GM18909 (cell line): ENCODE measurements at regions not wholly inside any gene's neighbourhood (a gene's known extent, or its start where the extent isn't known, plus 50 kb on each side); places are given as distances from the start of the nearest gene placed in this dataset.
"Not testable (repeated sequence)": the region's sequence is repeated elsewhere in the genome, so short reads cannot be mapped to it uniquely, and the experiment has no call there.

Experiments
- ATAC-seq: cut with Tn5 transposase; IDR thresholded peaks from one replicate; pipeline ENCODE4 v1.9.1; 2021; ENCODE audit warnings: mild to moderate bottlenecking; ENCODE audit not compliant: unreplicated experiment, poor library complexity

GRCh38 chr11:109041876-109042275 is 377.0 kb downstream of the DDX10 start:
- no peak for ATAC-seq

DNA sequence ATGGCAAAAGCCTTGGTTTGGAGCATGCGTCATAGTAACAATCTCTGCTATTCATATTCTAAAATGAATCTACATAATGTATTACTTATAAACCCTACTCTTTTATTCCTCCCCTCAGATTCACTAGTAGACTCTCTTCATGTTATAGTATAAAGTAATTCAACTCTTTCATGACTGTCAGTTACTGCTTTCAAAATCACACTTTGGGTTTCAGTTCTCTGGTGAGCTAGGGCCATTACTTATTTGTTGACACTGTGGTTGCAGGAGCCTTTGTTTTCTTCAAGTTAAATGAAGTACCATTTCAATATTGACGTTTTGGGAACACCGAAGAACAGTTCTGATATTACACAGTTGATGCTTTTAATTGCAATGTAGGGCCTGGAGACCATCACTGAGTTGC is 378.4 kb downstream of the DDX10 start:
- no peak for ATAC-seq

DNA sequence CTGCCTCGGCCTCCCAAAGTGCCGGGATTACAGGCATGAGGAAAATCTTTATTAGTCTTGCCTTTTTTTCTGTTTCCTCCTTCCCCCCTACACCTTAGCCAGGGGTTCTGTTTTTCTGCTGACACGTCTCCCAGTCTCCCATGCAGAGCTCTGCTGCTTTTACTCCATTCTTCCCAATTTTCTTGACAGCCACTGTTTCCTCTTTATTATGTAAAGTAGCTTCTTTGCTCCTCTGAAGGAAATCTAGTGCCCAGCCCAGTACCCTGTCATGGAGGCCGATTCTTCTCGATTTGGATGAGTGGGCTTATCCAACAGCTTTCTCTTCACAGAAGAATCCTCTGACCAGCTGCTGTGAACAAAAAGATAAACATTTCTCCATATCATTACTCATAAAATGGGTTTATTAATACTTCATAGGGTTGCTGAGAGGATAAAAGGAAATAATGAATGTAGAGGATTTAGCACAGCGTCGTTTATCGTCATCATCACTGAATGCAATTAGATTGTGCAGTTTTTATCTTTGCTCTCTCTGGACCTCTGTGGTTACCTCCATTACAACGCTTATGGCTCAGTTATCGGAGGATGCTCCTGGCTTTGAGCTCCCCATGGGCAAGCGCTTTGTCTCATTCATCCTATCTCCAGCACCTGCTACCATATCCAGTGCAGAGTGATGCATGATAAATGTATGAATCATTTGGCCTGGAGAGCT is 375.6 kb upstream of the C11orf87 start:
- ATAC-seq: no peak

DNA sequence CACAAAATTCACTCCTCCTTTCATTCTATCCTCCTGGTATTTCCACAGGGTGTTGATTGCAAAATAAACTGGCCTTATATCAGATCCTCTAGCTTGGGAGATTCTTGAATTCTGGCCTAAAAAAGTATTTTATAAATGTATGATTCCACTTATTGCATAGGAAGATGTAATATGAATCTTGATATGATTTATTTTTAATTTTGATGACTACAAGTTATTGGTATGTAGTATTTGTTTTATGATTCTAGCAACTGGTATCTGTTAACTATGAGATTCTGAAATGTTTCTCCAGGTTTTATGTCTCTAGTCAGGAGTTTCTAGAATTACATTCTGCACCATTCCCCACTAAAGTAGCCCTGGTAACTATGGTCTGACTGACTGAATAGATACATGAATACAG is 373.9 kb upstream of the C11orf87 start:
- ATAC-seq: no peak

- no peak for ATAC-seq
These were observed 370.8 kb upstream of the C11orf87 start for GRCh38 chr11:109051200-109051599.

- ATAC-seq: no peak
These were observed 362.6 kb upstream of the C11orf87 start for GRCh38 chr11:109059402-109059801.

GRCh38 chr11:109061394-109061793 is 360.6 kb upstream of the C11orf87 start:
- no peak for ATAC-seq

GRCh38 chr11:109062445-109062844 is 359.5 kb upstream of the C11orf87 start:
- ATAC-seq: no peak

- no peak for ATAC-seq
These were observed 359.1 kb upstream of the C11orf87 start for GRCh38 chr11:109062871-109063270.

DNA sequence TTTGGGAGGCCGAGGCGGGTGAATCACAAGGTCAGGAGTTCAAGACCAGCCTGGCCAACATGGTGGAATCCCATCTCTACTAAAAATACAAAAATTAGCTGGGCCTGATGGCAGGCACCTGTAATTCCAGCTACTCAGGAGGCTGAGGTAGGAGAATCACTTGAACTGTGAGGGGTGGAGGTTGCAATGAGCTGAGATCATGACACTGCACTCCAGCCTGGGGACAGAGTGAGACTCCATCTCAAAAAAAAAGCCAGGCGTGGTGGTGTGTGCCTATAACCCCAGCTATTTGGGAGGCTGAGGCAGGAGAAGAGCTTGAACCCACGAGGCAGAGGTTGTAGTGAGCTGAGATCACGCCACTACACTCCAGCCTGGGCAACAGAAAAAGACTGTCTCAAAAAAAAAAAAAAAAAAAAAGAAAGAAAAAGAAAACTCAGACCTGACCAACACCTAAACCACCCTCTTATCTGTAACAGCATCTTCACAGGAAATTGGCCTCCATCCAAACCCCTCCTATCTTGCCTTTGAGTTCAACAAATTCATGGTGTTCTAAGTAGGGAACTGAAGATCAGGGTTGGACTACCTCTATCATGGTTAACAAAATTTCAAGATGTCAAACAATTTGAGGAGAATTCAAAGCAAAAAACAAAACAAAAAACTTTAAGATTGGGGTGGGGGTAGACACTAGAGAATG is 357.2 kb upstream of the C11orf87 start:
- not testable (repeated sequence) for ATAC-seq

- no peak for ATAC-seq
These were observed 350.7 kb upstream of the C11orf87 start for GRCh38 chr11:109071262-109071661.

- ATAC-seq: no peak
These were observed 350.1 kb upstream of the C11orf87 start for GRCh38 chr11:109071712-109072524.

DNA sequence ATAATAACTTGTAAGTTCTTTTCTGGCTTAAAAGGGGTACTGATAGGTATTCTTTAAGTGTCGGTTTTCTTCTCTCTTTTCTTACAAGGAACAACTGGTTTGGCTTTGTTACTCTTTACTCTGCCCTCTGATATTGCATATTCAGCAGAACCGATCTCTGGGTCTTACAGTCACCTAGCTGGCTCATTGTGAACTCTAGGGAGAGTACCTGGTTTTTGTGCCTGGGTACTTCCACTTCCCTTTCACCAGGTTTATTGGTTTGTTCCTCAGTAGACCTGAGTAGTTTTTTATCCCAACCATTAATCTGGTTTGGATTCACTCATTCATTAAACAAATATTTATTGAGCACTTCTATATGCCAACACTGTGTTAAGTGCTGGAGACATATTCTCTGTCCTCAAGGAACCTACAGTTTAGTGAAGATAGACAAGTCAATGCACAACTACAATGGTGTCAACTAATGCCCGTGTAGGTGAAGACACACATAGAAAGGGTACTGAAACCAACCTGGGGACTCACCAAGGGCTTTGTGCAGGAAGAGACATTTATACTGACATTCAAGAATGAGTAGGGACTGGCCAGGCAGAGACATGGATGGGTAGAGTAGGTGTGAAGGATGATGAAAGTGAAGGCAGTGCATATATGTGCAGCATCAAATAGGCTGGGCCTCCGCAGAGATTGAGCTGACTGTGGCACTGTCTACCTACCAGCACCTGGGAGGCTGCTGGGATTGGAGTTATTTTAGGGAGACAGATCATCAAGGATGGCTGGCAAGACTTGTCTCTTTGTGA is 348.8 kb upstream of the C11orf87 start:
- ATAC-seq: no peak

- no peak for ATAC-seq
These were observed 346.0 kb upstream of the C11orf87 start for GRCh38 chr11:109075976-109076375.

- no peak for ATAC-seq
These were observed 345.1 kb upstream of the C11orf87 start for GRCh38 chr11:109076870-109077269.

GRCh38 chr11:109077291-109077920 is 344.6 kb upstream of the C11orf87 start:
- no peak for ATAC-seq

- no peak for ATAC-seq
These were observed 336.1 kb upstream of the C11orf87 start for GRCh38 chr11:109085708-109086373.

GRCh38 chr11:109086931-109087330 is 335.1 kb upstream of the C11orf87 start:
- no peak for ATAC-seq

DNA sequence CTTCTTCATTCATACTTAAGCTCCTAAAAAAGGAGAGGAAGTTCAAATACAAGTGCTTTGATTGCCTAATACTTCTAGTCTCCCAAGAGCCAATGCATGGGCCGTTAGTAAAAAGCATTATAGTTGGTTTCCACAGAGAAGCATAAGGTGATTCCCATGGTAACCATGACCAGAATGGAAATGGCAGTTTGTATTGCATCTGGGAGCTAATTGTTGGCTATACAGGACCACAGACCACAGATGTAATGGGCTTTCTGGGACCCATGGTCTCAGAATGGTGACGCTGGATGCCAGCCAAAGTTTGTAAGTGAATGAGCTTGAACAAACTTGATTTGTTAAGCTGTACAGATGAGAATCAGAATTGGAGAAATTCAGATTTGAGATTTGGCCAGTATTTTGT is 333.9 kb upstream of the C11orf87 start:
- ATAC-seq: no peak
